Liver (tissue), 8 donors: ENCODE measurements at regions not wholly inside any gene's neighbourhood (a gene's known extent, or its start where the extent isn't known, plus 50 kb on each side); places are given as distances from the start of the nearest gene placed in this dataset.

Experiments used
- DNase-seq: peaks from one replicate; pipeline ENCODE4 v3.0.0-alpha.2; 2017; ENCODE audit warnings: low spot score
- H3K27ac ChIP-seq, 2 donors: one replicate each; pipeline ENCODE4 v1.7.0; 2013; ENCODE audit warnings: inconsistent platforms in 2 of 2, low read length in 2 of 2, control low read depth in 1 of 2, low read depth in 1 of 2, mild to moderate bottlenecking in 1 of 2
- H3K27me3 ChIP-seq, 4 donors: one replicate each; pipeline versions ENCODE4 v1.6.1 to v1.7.0; 2013; ENCODE audit warnings: low read length in 3 of 4, inconsistent platforms in 1 of 4, mild to moderate bottlenecking in 1 of 4, moderate library complexity in 1 of 4; ENCODE audit not compliant: control insufficient read depth in 4 of 4, insufficient read depth in 4 of 4
- H3K36me3 ChIP-seq, 4 donors: one replicate each; pipeline versions ENCODE4 v1.6.1 to v1.7.0; 2013; ENCODE audit warnings: low read length in 3 of 4, mild to moderate bottlenecking in 3 of 4, low read depth in 1 of 4, moderate library complexity in 1 of 4; ENCODE audit not compliant: control insufficient read depth in 4 of 4, insufficient read depth in 3 of 4
- H3K4me1 ChIP-seq, 4 donors: one replicate each; pipeline versions ENCODE4 v1.6.1 to v1.7.0; 2013; ENCODE audit warnings: low read length in 3 of 4, mild to moderate bottlenecking in 3 of 4, moderate library complexity in 1 of 4; ENCODE audit not compliant: control insufficient read depth in 4 of 4, insufficient read depth in 4 of 4
- H3K4me3 ChIP-seq, 3 donors: one replicate each; pipeline versions ENCODE4 v1.6.1 to v1.7.0; 2013; ENCODE audit warnings: low read length in 3 of 3, control low read depth in 1 of 3, low read depth in 1 of 3, mild to moderate bottlenecking in 1 of 3
- H3K9ac ChIP-seq, 2 donors: one replicate each; pipeline ENCODE4 v1.7.0; 2013; ENCODE audit warnings: low read length in 2 of 2, mild to moderate bottlenecking in 2 of 2, moderate library complexity in 2 of 2, control low read depth in 1 of 2, low read depth in 1 of 2
- H3K9me3 ChIP-seq, 4 donors: one replicate each; pipeline versions ENCODE4 v1.6.1 to v1.7.0; 2013; ENCODE audit warnings: low read length in 3 of 4; ENCODE audit not compliant: control insufficient read depth in 4 of 4
- ATF3 ChIP-seq: IDR thresholded peaks from 2 replicates; pipeline ENCODE4 v1.6.1; 2016; ENCODE audit warnings: antibody characterized with exemption
- CTCF ChIP-seq: fragments of 150-350 bp; IDR thresholded peaks from 2 replicates; pipeline ENCODE4 v1.5.1; 2017; ENCODE audit warnings: improper control_type of control experiment, low read depth, low read length; ENCODE audit not compliant: missing input control
- EGR1 ChIP-seq, 2 donors: IDR thresholded peaks; 2 replicates each; pipeline ENCODE4 v1.6.1; 2016 to 2018; ENCODE audit warnings: antibody characterized with exemption in 2 of 2, low read depth in 2 of 2
- FOXA1 ChIP-seq: IDR thresholded peaks from 2 replicates; pipeline ENCODE4 v1.6.1; 2016; ENCODE audit warnings: antibody characterized with exemption
- FOXA2 ChIP-seq: IDR thresholded peaks from 2 replicates; pipeline ENCODE4 v1.6.1; 2016; ENCODE audit warnings: antibody characterized with exemption
- GABPA ChIP-seq, 2 donors: IDR thresholded peaks in 1 of 2; conservative IDR thresholded peaks in 1 of 2; 2 replicates each; pipeline ENCODE4 v1.6.1; 2016; ENCODE audit warnings: antibody characterized with exemption in 2 of 2, mild to moderate bottlenecking in 1 of 2, moderate library complexity in 1 of 2
- HNF4A ChIP-seq, 2 donors: conservative IDR thresholded peaks; 2 replicates each; pipeline ENCODE4 v1.6.1; 2016; ENCODE audit warnings: antibody characterized with exemption in 2 of 2, mild to moderate bottlenecking in 2 of 2
- HNF4G ChIP-seq: IDR thresholded peaks from 2 replicates; pipeline ENCODE4 v1.6.1; 2016; ENCODE audit warnings: antibody characterized with exemption
- JUND ChIP-seq, 2 donors: IDR thresholded peaks; 2 replicates each; pipeline ENCODE4 v1.6.1; 2016; ENCODE audit warnings: antibody characterized with exemption in 2 of 2
- NR2F2 ChIP-seq: IDR thresholded peaks from 2 replicates; pipeline ENCODE4 v1.6.1; 2016; ENCODE audit warnings: antibody characterized with exemption
- RAD21 ChIP-seq, 2 donors: IDR thresholded peaks; 2 replicates each; pipeline ENCODE4 v1.6.1; 2016; ENCODE audit warnings: antibody characterized with exemption in 2 of 2, mild to moderate bottlenecking in 2 of 2
- REST ChIP-seq: IDR thresholded peaks from 2 replicates; pipeline ENCODE4 v1.6.1; 2016; ENCODE audit warnings: antibody characterized with exemption, mild to moderate bottlenecking
- RXRA ChIP-seq, 2 donors: IDR thresholded peaks; 2 replicates each; pipeline ENCODE4 v1.6.1; 2017 to 2018; ENCODE audit warnings: antibody characterized with exemption in 2 of 2, mild to moderate bottlenecking in 1 of 2
- SP1 ChIP-seq: IDR thresholded peaks from 2 replicates; pipeline ENCODE4 v1.6.1; 2018; ENCODE audit warnings: antibody characterized with exemption, mild to moderate bottlenecking
- TAF1 ChIP-seq: conservative IDR thresholded peaks from 2 replicates; pipeline ENCODE4 v1.6.1; 2016; ENCODE audit warnings: antibody characterized with exemption, mild to moderate bottlenecking
- YY1 ChIP-seq: IDR thresholded peaks from 2 replicates; pipeline ENCODE4 v1.6.1; 2016; ENCODE audit warnings: antibody characterized with exemption, mild to moderate bottlenecking
- WGBS: extraction: QIAGEN DNeasy Blood & Tissue Kit; methylation state at CpG from one replicate; pipeline ENCODE4 v1.1.7; 2013; 5-methylcytosine and 5-hydroxymethylcytosine counted together
- TF ChIP-seq, protein P1 (sequence below): IDR thresholded peaks from 2 replicates; pipeline ENCODE4 v1.6.1; 2016; ENCODE audit warnings: antibody characterized with exemption
- TF ChIP-seq, protein P2 (sequence below): IDR thresholded peaks from 2 replicates; pipeline ENCODE4 v1.6.1; 2016; ENCODE audit warnings: antibody characterized with exemption
- donor health status: healthy.
- donor health status: healthy.
- donor health status: healthy.
- donor health status: healthy.
- donor health status: healthy.

GRCh38 chr5:2200261-2200950 is 317.7 kb upstream of the IRX4 start:
- H3K27ac ChIP-seq: no peak overlapping the region
- no peaks in the 10 kb centered on the region for H3K4me1 ChIP-seq
- H3K36me3 ChIP-seq: no peaks in the 10 kb centered on the region
- DNase-seq: no peak
- no peak overlapping the region for H3K4me3 ChIP-seq
- no peaks in the 10 kb centered on the region for H3K9me3 ChIP-seq
- WGBS: 69% methylated on average over 15 of the region's 15 CpGs
- H3K27me3 ChIP-seq: peaks cover 0 to 3% (median 1%) of the 10 kb centered on the region in 4 donors
- no peak overlapping the region for H3K9ac ChIP-seq
- TF ChIP-seq SP1: no peak
- no peak for TF ChIP-seq FOXA2
- TF ChIP-seq, protein P1, sequence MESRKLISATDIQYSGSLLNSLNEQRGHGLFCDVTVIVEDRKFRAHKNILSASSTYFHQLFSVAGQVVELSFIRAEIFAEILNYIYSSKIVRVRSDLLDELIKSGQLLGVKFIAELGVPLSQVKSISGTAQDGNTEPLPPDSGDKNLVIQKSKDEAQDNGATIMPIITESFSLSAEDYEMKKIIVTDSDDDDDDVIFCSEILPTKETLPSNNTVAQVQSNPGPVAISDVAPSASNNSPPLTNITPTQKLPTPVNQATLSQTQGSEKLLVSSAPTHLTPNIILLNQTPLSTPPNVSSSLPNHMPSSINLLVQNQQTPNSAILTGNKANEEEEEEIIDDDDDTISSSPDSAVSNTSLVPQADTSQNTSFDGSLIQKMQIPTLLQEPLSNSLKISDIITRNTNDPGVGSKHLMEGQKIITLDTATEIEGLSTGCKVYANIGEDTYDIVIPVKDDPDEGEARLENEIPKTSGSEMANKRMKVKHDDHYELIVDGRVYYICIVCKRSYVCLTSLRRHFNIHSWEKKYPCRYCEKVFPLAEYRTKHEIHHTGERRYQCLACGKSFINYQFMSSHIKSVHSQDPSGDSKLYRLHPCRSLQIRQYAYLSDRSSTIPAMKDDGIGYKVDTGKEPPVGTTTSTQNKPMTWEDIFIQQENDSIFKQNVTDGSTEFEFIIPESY: no peak

GRCh38 chr5:2199697-2200096 is 317.0 kb upstream of the IRX4 start:
- DNase-seq: no peak
- no peak for TF ChIP-seq FOXA2
- TF ChIP-seq NR2F2: no peak
- TF ChIP-seq JUND (IDR thresholded peaks at IDR 0.05): no peak
- no peak for TF ChIP-seq EGR1 (IDR thresholded peaks at IDR 0.05; ENCODE audit: low read depth in 2 of 2)
- TF ChIP-seq REST: no peak
- TF ChIP-seq RAD21 (IDR thresholded peaks at IDR 0.05): no peak
- TF ChIP-seq HNF4G: no peak
- no peak for TF ChIP-seq SP1
- no peak for TF ChIP-seq TAF1
- TF ChIP-seq, protein P2, sequence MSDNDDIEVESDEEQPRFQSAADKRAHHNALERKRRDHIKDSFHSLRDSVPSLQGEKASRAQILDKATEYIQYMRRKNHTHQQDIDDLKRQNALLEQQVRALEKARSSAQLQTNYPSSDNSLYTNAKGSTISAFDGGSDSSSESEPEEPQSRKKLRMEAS: no peak
- no peak for TF ChIP-seq FOXA1
- TF ChIP-seq YY1: no peak
- TF ChIP-seq HNF4A (conservative IDR thresholded peaks at IDR 0.05): no peak
- no peak for TF ChIP-seq RXRA (IDR thresholded peaks at IDR 0.05)
- TF ChIP-seq, protein P1: no peak
- TF ChIP-seq CTCF: no peak
- TF ChIP-seq ATF3: no peak
- no peak for TF ChIP-seq GABPA (IDR thresholded peaks at IDR 0.05 in 1 of 2, conservative IDR thresholded peaks at IDR 0.05 in 1 of 2)
- Histone ChIP-seq H3K27ac (no peak overlapping the region), H3K36me3 (no peaks in the 10 kb centered on the region), H3K9me3 (peaks cover 0 to 4% (median 2%) of the 10 kb centered on the region in 4 donors), H3K4me3 (no peak overlapping the region), H3K4me1 (no peaks in the 10 kb centered on the region), H3K9ac (no peak overlapping the region), H3K27me3 (peaks cover 0 to 3% (median 1%) of the 10 kb centered on the region in 4 donors)
- 78% methylated on average over 14 of the region's 14 CpGs for WGBS
